ENCODE measurements at regions not wholly inside any gene's neighbourhood (a gene's known extent, or its start where the extent isn't known, plus 50 kb on each side); places are given as distances from the start of the nearest gene placed in this dataset.

DNA sequence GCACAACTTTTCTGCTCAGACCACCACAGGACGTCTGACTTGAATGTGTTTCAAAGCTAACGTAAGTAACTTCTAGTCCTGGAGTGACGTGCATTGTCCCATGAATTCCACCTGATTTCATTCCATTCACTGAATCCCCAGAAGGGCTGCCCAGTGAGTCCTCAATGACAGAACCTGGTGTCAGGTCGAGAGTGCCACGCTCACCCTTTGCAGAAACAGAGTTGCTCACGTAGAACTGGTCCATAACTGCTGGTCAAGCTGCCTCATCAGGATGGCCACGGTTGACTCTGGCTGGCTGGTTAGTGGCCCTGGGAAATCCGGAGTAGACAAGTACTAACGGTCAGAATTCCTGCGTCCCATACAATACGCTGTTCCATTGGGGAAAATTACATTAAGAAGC is 50.6 kb upstream of the UBE3C start:
- Histone ChIP-seq H3K27ac (ENCODE audit: low read length) (no peak overlapping the region), H3K4me3 (ENCODE audit: control insufficient read depth in 1 of 2, extremely low read depth in 1 of 2, low read length in 1 of 2) (no peak overlapping the region), H3K4me1 (ENCODE audit: control insufficient read depth in 1 of 2, extremely low read depth in 1 of 2, insufficient read depth in 2 of 2, low read length in 2 of 2) (no peaks in the 10 kb centered on the region), H3K9me3 (no peaks in the 10 kb centered on the region), H3K27me3 (replicated peaks in 1 of 2; ENCODE audit: control insufficient read depth in 2 of 2, extremely low read depth in 1 of 2, insufficient read depth in 2 of 2, low read length in 1 of 2) (peaks cover 0 to 18% of the 10 kb centered on the region in 2 experiments), H3K36me3 (ENCODE audit: control insufficient read depth in 2 of 2, extremely low read depth in 1 of 2, insufficient read depth in 1 of 2, low read length in 1 of 2) (no peaks in the 10 kb centered on the region)
- no peak for ATAC-seq (replicated peaks in 1 of 4)
- Mint-ChIP-seq H3K27me3 (peaks cover 23 to 25% of the 10 kb centered on the region in 2 donors), H3K4me3 (no peak overlapping the region), H3K4me1 (no peaks in the 10 kb centered on the region), H3K27ac (no peak overlapping the region), H3K9me3 (peaks cover 7 to 12% (median 11%) of the 10 kb centered on the region in 3 donors), H3K36me3 (no peaks in the 10 kb centered on the region)
- CTCF ChIA-PET, result no interaction called here
- 85% methylated on average over 6 of the region's 11 CpGs for WGBS (ENCODE audit: insufficient coverage)
- POLR2A ChIA-PET, result no interaction called here
- DNase-seq, result no peak
